GM19438 (cell line): ENCODE measurements at regions not wholly inside any gene's neighbourhood (a gene's known extent, or its start where the extent isn't known, plus 50 kb on each side); places are given as distances from the start of the nearest gene placed in this dataset.
"Not testable (repeated sequence)": the region's sequence is repeated elsewhere in the genome, so short reads cannot be mapped to it uniquely, and the experiment has no call there.

Source experiments
- ATAC-seq: cut with Tn5 transposase; IDR thresholded peaks from one replicate; pipeline ENCODE4 v1.9.1; 2021; ENCODE audit warnings: low read depth; ENCODE audit not compliant: unreplicated experiment

- ATAC-seq: no peak
These were observed 103.2 kb upstream of the BNIP2 start for GRCh38 chr15:59792359-59792758.

GRCh38 chr15:59791755-59792154, 102.6 kb upstream of the BNIP2 start:
- ATAC-seq: no peak

- ATAC-seq: no peak
These were observed 102.0 kb upstream of the BNIP2 start for GRCh38 chr15:59791079-59791478.

GRCh38 chr15:59786466-59786865, 97.3 kb upstream of the BNIP2 start:
- not testable (repeated sequence) for ATAC-seq

GRCh38 chr15:59785981-59786380, 96.9 kb upstream of the BNIP2 start:
- not testable (repeated sequence) for ATAC-seq

- ATAC-seq: not testable (repeated sequence)
These were observed 94.8 kb upstream of the BNIP2 start for GRCh38 chr15:59783774-59784520.

GRCh38 chr15:59779110-59779509, 90.0 kb upstream of the BNIP2 start:
- ATAC-seq: no peak

- ATAC-seq: no peak
These were observed 75.7 kb upstream of the BNIP2 start for GRCh38 chr15:59764775-59765174.

- no peak for ATAC-seq
These were observed 73.4 kb upstream of the BNIP2 start for GRCh38 chr15:59762558-59762957.

GRCh38 chr15:59760256-59760655, 71.1 kb upstream of the BNIP2 start:
- not testable (repeated sequence) for ATAC-seq

GRCh38 chr15:59751552-59752413, 62.7 kb upstream of the BNIP2 start:
- ATAC-seq: no peak

GRCh38 chr15:59746777-59747176, 57.7 kb upstream of the BNIP2 start:
- ATAC-seq: no peak

GRCh38 chr15:59741274-59741906, 52.3 kb upstream of the BNIP2 start:
- no peak for ATAC-seq

GRCh38 chr15:59739557-59740186, 50.6 kb upstream of the BNIP2 start:
- no peak for ATAC-seq
